Midbrain (tissue), 1 donor: ENCODE measurements at regions not wholly inside any gene's neighbourhood (a gene's known extent, or its start where the extent isn't known, plus 50 kb on each side); places are given as distances from the start of the nearest gene placed in this dataset.
"Not testable (repeated sequence)": the region's sequence is repeated elsewhere in the genome, so short reads cannot be mapped to it uniquely, and the experiment has no call there.

Source experiments
- DNase-seq: peaks from one replicate; lab custom pipeline; 2025; lab: John Stamatoyannopoulos, UW

GRCh38 chr13:83825676-83826075 lies 56.6 kb downstream of the SLITRK1 start:
- DNase-seq = peak; percentile 80

GRCh38 chr13:83824560-83824959 lies 57.7 kb downstream of the SLITRK1 start:
- DNase-seq = no peak

- DNase-seq = no peak
Observed at GRCh38 chr13:83824120-83824519, 58.2 kb downstream of the SLITRK1 start.

- no peak for DNase-seq
Observed at GRCh38 chr13:83819611-83820010, 62.7 kb downstream of the SLITRK1 start.

- no peak for DNase-seq
Observed at GRCh38 chr13:83819156-83819555, 63.1 kb downstream of the SLITRK1 start.

- no peak for DNase-seq
Observed at GRCh38 chr13:83816081-83816480, 66.2 kb downstream of the SLITRK1 start.

- peak; percentile 41 for DNase-seq
Observed at GRCh38 chr13:83815598-83815997, 66.7 kb downstream of the SLITRK1 start.

- DNase-seq = peak; percentile 64
Observed at GRCh38 chr13:83810136-83810535, 72.1 kb downstream of the SLITRK1 start.

GRCh38 chr13:83804356-83804962 lies 77.8 kb downstream of the SLITRK1 start:
- no peak for DNase-seq

GRCh38 chr13:83798731-83799130 lies 83.5 kb downstream of the SLITRK1 start:
- DNase-seq = no peak

GRCh38 chr13:83796364-83796763 lies 85.9 kb downstream of the SLITRK1 start:
- DNase-seq = no peak

- DNase-seq = no peak
Observed at GRCh38 chr13:83794583-83794982, 87.7 kb downstream of the SLITRK1 start.

GRCh38 chr13:83780227-83780626 lies 102.0 kb downstream of the SLITRK1 start:
- DNase-seq = no peak

GRCh38 chr13:83773961-83774360 lies 108.3 kb downstream of the SLITRK1 start:
- DNase-seq = no peak

- peak; percentile 88 for DNase-seq
Observed at GRCh38 chr13:83765796-83766195, 116.5 kb downstream of the SLITRK1 start.

- DNase-seq = no peak
Observed at GRCh38 chr13:83761631-83762030, 120.6 kb downstream of the SLITRK1 start.

GRCh38 chr13:83755210-83755609 lies 127.1 kb downstream of the SLITRK1 start:
- not testable (repeated sequence) for DNase-seq

GRCh38 chr13:83753912-83754624 lies 128.2 kb downstream of the SLITRK1 start:
- DNase-seq = no peak

GRCh38 chr13:83752141-83752540 lies 130.1 kb downstream of the SLITRK1 start:
- no peak for DNase-seq

GRCh38 chr13:83740622-83741021 lies 141.7 kb downstream of the SLITRK1 start:
- no peak for DNase-seq

- no peak for DNase-seq
Observed at GRCh38 chr13:83738407-83738806, 143.9 kb downstream of the SLITRK1 start.

- DNase-seq = no peak
Observed at GRCh38 chr13:83733293-83733692, 149.0 kb downstream of the SLITRK1 start.

GRCh38 chr13:83732755-83733154 lies 149.5 kb downstream of the SLITRK1 start:
- DNase-seq = no peak

- DNase-seq = no peak
Observed at GRCh38 chr13:83731113-83731512, 151.2 kb downstream of the SLITRK1 start.
